ENCODE measurements at regions not wholly inside any gene's neighbourhood (a gene's known extent, or its start where the extent isn't known, plus 50 kb on each side); places are given as distances from the start of the nearest gene placed in this dataset.
"Not testable (repeated sequence)": the region's sequence is repeated elsewhere in the genome, so short reads cannot be mapped to it uniquely, and the experiment has no call there.

- Histone ChIP-seq H3K27me3 (no peaks in the 10 kb centered on the region), H3K9me3 (ENCODE audit: low read depth) (no peaks in the 10 kb centered on the region), H3K36me3 (no peaks in the 10 kb centered on the region), H3K4me1 (ENCODE audit: low read depth) (peaks cover 6% of the 10 kb centered on the region), H3K4me3 (no peak overlapping the region), H3K27ac (peak overlapping the region; percentile 34)
- no peak for TF ChIP-seq CTCF (IDR thresholded peaks at IDR 0.05; ENCODE audit: low read depth, low read length)
- no peak for DNase-seq (ENCODE audit: low read depth in 1 of 2, low spot score in 1 of 2)
Measured at GRCh38 chr2:138244501-138244925, 257.1 kb upstream of the SPOPL start.

GRCh38 chr2:138245310-138245709, 256.3 kb upstream of the SPOPL start:
- H3K27me3 ChIP-seq, result no peaks in the 10 kb centered on the region
- no peak overlapping the region for H3K27ac ChIP-seq
- DNase-seq (ENCODE audit: low read depth in 1 of 2, low spot score in 1 of 2), result no peak
- H3K36me3 ChIP-seq, result no peaks in the 10 kb centered on the region
- H3K4me1 ChIP-seq (ENCODE audit: low read depth), result peaks cover 6% of the 10 kb centered on the region
- no peak overlapping the region for H3K4me3 ChIP-seq
- TF ChIP-seq CTCF (IDR thresholded peaks at IDR 0.05; ENCODE audit: low read depth, low read length), result no peak
- no peaks in the 10 kb centered on the region for H3K9me3 ChIP-seq (ENCODE audit: low read depth)

- DNase-seq (ENCODE audit: low read depth in 1 of 2, low spot score in 1 of 2), result no peak
- TF ChIP-seq CTCF (IDR thresholded peaks at IDR 0.05; ENCODE audit: low read depth, low read length), result no peak
- Histone ChIP-seq H3K4me3 (no peak overlapping the region), H3K9me3 (ENCODE audit: low read depth) (no peaks in the 10 kb centered on the region), H3K4me1 (ENCODE audit: low read depth) (peaks cover 6% of the 10 kb centered on the region), H3K36me3 (no peaks in the 10 kb centered on the region), H3K27me3 (no peaks in the 10 kb centered on the region), H3K27ac (no peak overlapping the region)
Measured at GRCh38 chr2:138247302-138247701, 254.3 kb upstream of the SPOPL start.

GRCh38 chr2:138249207-138249606, 252.4 kb upstream of the SPOPL start:
- no peaks in the 10 kb centered on the region for H3K36me3 ChIP-seq
- no peaks in the 10 kb centered on the region for H3K9me3 ChIP-seq (ENCODE audit: low read depth)
- DNase-seq (ENCODE audit: low read depth in 1 of 2, low spot score in 1 of 2), result no peak
- no peak for TF ChIP-seq CTCF (IDR thresholded peaks at IDR 0.05; ENCODE audit: low read depth, low read length)
- H3K27ac ChIP-seq, result no peak overlapping the region
- H3K4me3 ChIP-seq, result no peak overlapping the region
- H3K4me1 ChIP-seq (ENCODE audit: low read depth), result peaks cover 6% of the 10 kb centered on the region
- H3K27me3 ChIP-seq, result no peaks in the 10 kb centered on the region

GRCh38 chr2:138250843-138251320, 250.7 kb upstream of the SPOPL start:
- H3K36me3 ChIP-seq; H3K4me3 ChIP-seq; H3K9me3 ChIP-seq (ENCODE audit: low read depth); H3K4me1 ChIP-seq (ENCODE audit: low read depth); DNase-seq (ENCODE audit: low read depth in 1 of 2, low spot score in 1 of 2); H3K27me3 ChIP-seq; H3K27ac ChIP-seq: not testable (repeated sequence)

GRCh38 chr2:138252587-138252986, 249.0 kb upstream of the SPOPL start:
- Histone ChIP-seq H3K9me3 (ENCODE audit: low read depth) (no peaks in the 10 kb centered on the region), H3K4me3 (no peak overlapping the region), H3K27me3 (no peaks in the 10 kb centered on the region), H3K4me1 (ENCODE audit: low read depth) (no peaks in the 10 kb centered on the region), H3K36me3 (no peaks in the 10 kb centered on the region), H3K27ac (no peak overlapping the region)
- DNase-seq (ENCODE audit: low read depth in 1 of 2, low spot score in 1 of 2), result no peak
- TF ChIP-seq CTCF (IDR thresholded peaks at IDR 0.05; ENCODE audit: low read depth, low read length), result no peak
